GM23338 (cell line): ENCODE measurements at regions not wholly inside any gene's neighbourhood (a gene's known extent, or its start where the extent isn't known, plus 50 kb on each side); places are given as distances from the start of the nearest gene placed in this dataset.

Experiments used
- ATAC-seq: fragments of 200-7000 bp; cut with Tn5 transposase; 3 replicates; pipeline ENCODE4 v1.9.1; 2020
- DNase-seq: peaks from one replicate; pipeline ENCODE4 v3.0.0-alpha.2; 2015; ENCODE audit warnings: low spot score
- H2AFZ ChIP-seq: fragments of 200-600 bp; sonication (generic); 2 replicates; pipeline ENCODE4 v1.8.0; 2016; ENCODE audit warnings: antibody characterized with exemption, mild to moderate bottlenecking, moderate library complexity
- H3F3A ChIP-seq: fragments of 200-600 bp; sonication (generic); replicated peaks from 2 replicates; pipeline ENCODE4 v1.8.0; 2017; ENCODE audit warnings: antibody characterized with exemption, mixed run types, low read depth
- H3K27ac ChIP-seq: fragments of 200-600 bp; sonication (generic); 2 replicates; pipeline ENCODE4 v1.6.1; 2016; ENCODE audit warnings: low read depth
- H3K27me3 ChIP-seq: fragments of 200-600 bp; sonication (generic); 2 replicates; pipeline ENCODE4 v1.8.0; 2016; ENCODE audit warnings: mild to moderate bottlenecking, mixed run types, moderate library complexity; ENCODE audit not compliant: insufficient read depth
- H3K36me3 ChIP-seq: fragments of 200-600 bp; sonication (generic); 2 replicates; pipeline ENCODE4 v1.8.0; 2016; ENCODE audit warnings: mild to moderate bottlenecking; ENCODE audit not compliant: insufficient read depth
- H3K4me1 ChIP-seq: fragments of 200-600 bp; sonication (generic); 2 replicates; pipeline ENCODE4 v1.8.0; 2016; ENCODE audit warnings: mild to moderate bottlenecking, moderate library complexity; ENCODE audit not compliant: insufficient read depth
- H3K4me2 ChIP-seq: fragments of 200-600 bp; sonication (generic); 2 replicates; pipeline ENCODE4 v1.7.1; 2017; ENCODE audit warnings: mixed run types
- H3K4me3 ChIP-seq: fragments of 200-600 bp; sonication (generic); 2 replicates; pipeline ENCODE4 v1.6.1; 2016; ENCODE audit warnings: mixed run types
- H3K79me2 ChIP-seq: fragments of 200-600 bp; sonication (generic); replicated peaks from 2 replicates; pipeline ENCODE4 v1.8.0; 2017; ENCODE audit warnings: mild to moderate bottlenecking; ENCODE audit not compliant: insufficient read depth
- H3K9me2 ChIP-seq: fragments of 200-600 bp; sonication (generic); 2 replicates; pipeline ENCODE4 v1.8.0; 2017; ENCODE audit not compliant: insufficient read depth
- H4K20me1 ChIP-seq: fragments of 200-600 bp; sonication (generic); replicated peaks from 2 replicates; pipeline ENCODE4 v1.8.0; 2017; ENCODE audit warnings: mild to moderate bottlenecking; ENCODE audit not compliant: insufficient read depth
- H3K27ac Mint-ChIP-seq: 2 replicates; pipeline ENCODE4 v1.8.0; 2020; ENCODE audit warnings: inconsistent platforms, mild to moderate bottlenecking, moderate library complexity, mixed read lengths
- H3K27me3 Mint-ChIP-seq: 3 replicates; pipeline ENCODE4 v1.8.0; 2022; ENCODE audit warnings: low read depth, mild to moderate bottlenecking, moderate library complexity, mixed read lengths, inconsistent platforms; ENCODE audit not compliant: insufficient read depth, poor library complexity
- H3K36me3 Mint-ChIP-seq: 3 replicates; pipeline ENCODE4 v1.8.0; 2021; ENCODE audit warnings: low read depth, mild to moderate bottlenecking, inconsistent platforms, moderate library complexity, mixed read lengths
- H3K4me1 Mint-ChIP-seq: 3 replicates; pipeline ENCODE4 v1.8.0; 2020; ENCODE audit warnings: mild to moderate bottlenecking, inconsistent platforms, mixed read lengths
- H3K4me3 Mint-ChIP-seq: 3 replicates; pipeline ENCODE4 v1.8.0; 2021; ENCODE audit warnings: moderate library complexity, mild to moderate bottlenecking, inconsistent platforms, mixed read lengths
- H3K9me3 Mint-ChIP-seq: 3 replicates; pipeline ENCODE4 v1.8.0; 2020; ENCODE audit warnings: moderate library complexity, mild to moderate bottlenecking, inconsistent platforms, mixed read lengths
- CREB1 ChIP-seq: fragments of 250-450 bp; sonication (Bioruptor Pico); IDR thresholded peaks from 2 replicates; pipeline ENCODE4 v1.5.0; 2020; ENCODE audit warnings: low read depth, mild to moderate bottlenecking, moderate library complexity
- EZH2 ChIP-seq: fragments of 200-600 bp; sonication (generic); IDR thresholded peaks from one replicate; pipeline ENCODE4 v1.8.0; 2017; ENCODE audit warnings: antibody characterized with exemption, mild to moderate bottlenecking, low read depth; ENCODE audit not compliant: unreplicated experiment
- EZH2phosphoT487 ChIP-seq: fragments of 200-600 bp; sonication (generic); IDR thresholded peaks from one replicate; pipeline ENCODE4 v1.8.1; 2018; ENCODE audit warnings: antibody characterized with exemption; ENCODE audit not compliant: unreplicated experiment
- JUNB ChIP-seq: IDR thresholded peaks from one replicate; pipeline ENCODE4 v1.6.1; 2016; ENCODE audit warnings: antibody characterized with exemption; ENCODE audit not compliant: unreplicated experiment
- NANOG ChIP-seq: IDR thresholded peaks from 2 replicates; pipeline ENCODE4 v1.6.1; 2016; ENCODE audit warnings: antibody characterized with exemption, borderline replicate concordance
- STAT1 ChIP-seq: IDR thresholded peaks from one replicate; pipeline ENCODE4 v1.6.1; 2016; ENCODE audit warnings: antibody characterized with exemption; ENCODE audit not compliant: unreplicated experiment
- ZNF114 ChIP-seq: fragments of 250-450 bp; sonication (Bioruptor Pico); IDR thresholded peaks from 2 replicates; pipeline ENCODE4 v1.5.0; 2020; ENCODE audit warnings: mild to moderate bottlenecking, moderate library complexity
- ZNF331 ChIP-seq: fragments of 250-450 bp; sonication (Bioruptor Pico); IDR thresholded peaks from 2 replicates; pipeline ENCODE4 v1.5.0; 2020; ENCODE audit warnings: low read depth, mild to moderate bottlenecking, moderate library complexity
- TF ChIP-seq, protein P1 (sequence below), 2 experiments: fragments of 200-600 bp in 1 of 2; sonication (generic) in 1 of 2; conservative IDR thresholded peaks; 2 replicates each; pipeline versions ENCODE4 v1.5.1 to v1.6.1; 2016 to 2017; ENCODE audit warnings: antibody characterized with exemption in 2 of 2, low read depth in 2 of 2, mild to moderate bottlenecking in 2 of 2, moderate library complexity in 1 of 2
- TF ChIP-seq, protein P2 (sequence below): IDR thresholded peaks from one replicate; pipeline ENCODE4 v1.6.1; 2018; ENCODE audit warnings: antibody characterized with exemption; ENCODE audit not compliant: unreplicated experiment
- TF ChIP-seq, protein P3 (sequence below): fragments of 250-450 bp; sonication (Bioruptor Pico); IDR thresholded peaks from 2 replicates; pipeline ENCODE4 v1.5.0; 2020; ENCODE audit warnings: mild to moderate bottlenecking, moderate library complexity
- TF ChIP-seq, protein P4 (sequence below): IDR thresholded peaks from 2 replicates; pipeline ENCODE4 v1.6.1; 2016; ENCODE audit warnings: antibody characterized with exemption

DNA sequence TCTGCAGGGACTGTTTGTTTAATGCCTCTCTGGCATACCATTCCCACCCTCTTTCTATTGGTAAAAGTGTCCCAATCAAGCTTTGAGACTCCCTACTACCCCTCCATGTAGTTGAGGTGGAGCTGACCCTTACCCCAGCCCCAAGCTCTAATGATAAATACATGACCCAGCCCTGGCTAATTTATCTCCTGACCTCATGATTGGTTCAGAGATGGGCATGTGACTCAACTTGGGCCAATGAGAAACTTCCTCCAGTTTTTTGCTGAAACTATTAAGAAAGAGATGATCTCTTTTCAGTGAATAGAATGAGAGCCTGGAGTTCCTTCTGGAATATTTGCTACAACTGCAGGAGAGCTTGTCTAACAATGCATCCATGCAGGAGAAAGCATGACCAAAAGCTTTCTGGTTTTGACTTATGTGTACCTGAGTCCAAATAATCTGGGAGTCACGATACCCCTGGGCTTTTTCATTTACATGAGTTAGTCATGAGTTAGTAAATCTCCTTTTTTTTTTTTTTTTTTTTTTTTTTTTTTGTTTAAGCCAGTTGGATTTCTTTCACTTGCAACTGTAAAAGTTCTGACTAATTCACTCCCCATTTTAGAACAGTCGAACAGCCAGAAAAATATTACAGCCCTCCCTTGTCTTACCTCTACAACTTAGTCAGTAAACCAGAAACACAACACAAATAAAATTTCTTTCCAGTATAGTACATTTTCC is 66.5 kb upstream of the TLK1 start (continued):
- TF ChIP-seq, protein P1, sequence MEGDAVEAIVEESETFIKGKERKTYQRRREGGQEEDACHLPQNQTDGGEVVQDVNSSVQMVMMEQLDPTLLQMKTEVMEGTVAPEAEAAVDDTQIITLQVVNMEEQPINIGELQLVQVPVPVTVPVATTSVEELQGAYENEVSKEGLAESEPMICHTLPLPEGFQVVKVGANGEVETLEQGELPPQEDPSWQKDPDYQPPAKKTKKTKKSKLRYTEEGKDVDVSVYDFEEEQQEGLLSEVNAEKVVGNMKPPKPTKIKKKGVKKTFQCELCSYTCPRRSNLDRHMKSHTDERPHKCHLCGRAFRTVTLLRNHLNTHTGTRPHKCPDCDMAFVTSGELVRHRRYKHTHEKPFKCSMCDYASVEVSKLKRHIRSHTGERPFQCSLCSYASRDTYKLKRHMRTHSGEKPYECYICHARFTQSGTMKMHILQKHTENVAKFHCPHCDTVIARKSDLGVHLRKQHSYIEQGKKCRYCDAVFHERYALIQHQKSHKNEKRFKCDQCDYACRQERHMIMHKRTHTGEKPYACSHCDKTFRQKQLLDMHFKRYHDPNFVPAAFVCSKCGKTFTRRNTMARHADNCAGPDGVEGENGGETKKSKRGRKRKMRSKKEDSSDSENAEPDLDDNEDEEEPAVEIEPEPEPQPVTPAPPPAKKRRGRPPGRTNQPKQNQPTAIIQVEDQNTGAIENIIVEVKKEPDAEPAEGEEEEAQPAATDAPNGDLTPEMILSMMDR (conservative IDR thresholded peaks at IDR 0.05; ENCODE audit: low read depth in 2 of 2): no peak
- TF ChIP-seq ZNF114 (CRISPR knock-in tag): no peak
- no peak for TF ChIP-seq ZNF331 (CRISPR knock-in tag)
- TF ChIP-seq CREB1 (CRISPR knock-in tag): no peak
- no peak for TF ChIP-seq NANOG

GRCh38 chr2:171226461-171226860 is 65.8 kb upstream of the TLK1 start:
- Histone ChIP-seq H3K27me3 (no peaks in the 10 kb centered on the region), H4K20me1 (no peaks in the 10 kb centered on the region), H2AFZ (no peak overlapping the region), H3K79me2 (no peaks in the 10 kb centered on the region), H3K4me1 (no peaks in the 10 kb centered on the region), H3K4me3 (no peak overlapping the region), H3F3A (no peaks in the 10 kb centered on the region), H3K9me2 (no peaks in the 10 kb centered on the region), H3K4me2 (no peak overlapping the region), H3K36me3 (no peaks in the 10 kb centered on the region), H3K27ac (no peak overlapping the region)
- Mint-ChIP-seq H3K27ac (no peak overlapping the region), H3K4me1 (no peaks in the 10 kb centered on the region), H3K4me3 (no peak overlapping the region), H3K27me3 (no peaks in the 10 kb centered on the region), H3K36me3 (peaks cover 3% of the 10 kb centered on the region; the same call in 1 of the 3 replicates), H3K9me3 (0 out of 3 replicates have a peak, but pooled peaks cover 3% of the 10 kb centered on the region)
- DNase-seq: no peak
- no peak for ATAC-seq
- no peak for TF ChIP-seq STAT1
- no peak for TF ChIP-seq CREB1 (CRISPR knock-in tag)
- TF ChIP-seq, protein P2, sequence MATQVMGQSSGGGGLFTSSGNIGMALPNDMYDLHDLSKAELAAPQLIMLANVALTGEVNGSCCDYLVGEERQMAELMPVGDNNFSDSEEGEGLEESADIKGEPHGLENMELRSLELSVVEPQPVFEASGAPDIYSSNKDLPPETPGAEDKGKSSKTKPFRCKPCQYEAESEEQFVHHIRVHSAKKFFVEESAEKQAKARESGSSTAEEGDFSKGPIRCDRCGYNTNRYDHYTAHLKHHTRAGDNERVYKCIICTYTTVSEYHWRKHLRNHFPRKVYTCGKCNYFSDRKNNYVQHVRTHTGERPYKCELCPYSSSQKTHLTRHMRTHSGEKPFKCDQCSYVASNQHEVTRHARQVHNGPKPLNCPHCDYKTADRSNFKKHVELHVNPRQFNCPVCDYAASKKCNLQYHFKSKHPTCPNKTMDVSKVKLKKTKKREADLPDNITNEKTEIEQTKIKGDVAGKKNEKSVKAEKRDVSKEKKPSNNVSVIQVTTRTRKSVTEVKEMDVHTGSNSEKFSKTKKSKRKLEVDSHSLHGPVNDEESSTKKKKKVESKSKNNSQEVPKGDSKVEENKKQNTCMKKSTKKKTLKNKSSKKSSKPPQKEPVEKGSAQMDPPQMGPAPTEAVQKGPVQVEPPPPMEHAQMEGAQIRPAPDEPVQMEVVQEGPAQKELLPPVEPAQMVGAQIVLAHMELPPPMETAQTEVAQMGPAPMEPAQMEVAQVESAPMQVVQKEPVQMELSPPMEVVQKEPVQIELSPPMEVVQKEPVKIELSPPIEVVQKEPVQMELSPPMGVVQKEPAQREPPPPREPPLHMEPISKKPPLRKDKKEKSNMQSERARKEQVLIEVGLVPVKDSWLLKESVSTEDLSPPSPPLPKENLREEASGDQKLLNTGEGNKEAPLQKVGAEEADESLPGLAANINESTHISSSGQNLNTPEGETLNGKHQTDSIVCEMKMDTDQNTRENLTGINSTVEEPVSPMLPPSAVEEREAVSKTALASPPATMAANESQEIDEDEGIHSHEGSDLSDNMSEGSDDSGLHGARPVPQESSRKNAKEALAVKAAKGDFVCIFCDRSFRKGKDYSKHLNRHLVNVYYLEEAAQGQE: no peak
- TF ChIP-seq, protein P3, sequence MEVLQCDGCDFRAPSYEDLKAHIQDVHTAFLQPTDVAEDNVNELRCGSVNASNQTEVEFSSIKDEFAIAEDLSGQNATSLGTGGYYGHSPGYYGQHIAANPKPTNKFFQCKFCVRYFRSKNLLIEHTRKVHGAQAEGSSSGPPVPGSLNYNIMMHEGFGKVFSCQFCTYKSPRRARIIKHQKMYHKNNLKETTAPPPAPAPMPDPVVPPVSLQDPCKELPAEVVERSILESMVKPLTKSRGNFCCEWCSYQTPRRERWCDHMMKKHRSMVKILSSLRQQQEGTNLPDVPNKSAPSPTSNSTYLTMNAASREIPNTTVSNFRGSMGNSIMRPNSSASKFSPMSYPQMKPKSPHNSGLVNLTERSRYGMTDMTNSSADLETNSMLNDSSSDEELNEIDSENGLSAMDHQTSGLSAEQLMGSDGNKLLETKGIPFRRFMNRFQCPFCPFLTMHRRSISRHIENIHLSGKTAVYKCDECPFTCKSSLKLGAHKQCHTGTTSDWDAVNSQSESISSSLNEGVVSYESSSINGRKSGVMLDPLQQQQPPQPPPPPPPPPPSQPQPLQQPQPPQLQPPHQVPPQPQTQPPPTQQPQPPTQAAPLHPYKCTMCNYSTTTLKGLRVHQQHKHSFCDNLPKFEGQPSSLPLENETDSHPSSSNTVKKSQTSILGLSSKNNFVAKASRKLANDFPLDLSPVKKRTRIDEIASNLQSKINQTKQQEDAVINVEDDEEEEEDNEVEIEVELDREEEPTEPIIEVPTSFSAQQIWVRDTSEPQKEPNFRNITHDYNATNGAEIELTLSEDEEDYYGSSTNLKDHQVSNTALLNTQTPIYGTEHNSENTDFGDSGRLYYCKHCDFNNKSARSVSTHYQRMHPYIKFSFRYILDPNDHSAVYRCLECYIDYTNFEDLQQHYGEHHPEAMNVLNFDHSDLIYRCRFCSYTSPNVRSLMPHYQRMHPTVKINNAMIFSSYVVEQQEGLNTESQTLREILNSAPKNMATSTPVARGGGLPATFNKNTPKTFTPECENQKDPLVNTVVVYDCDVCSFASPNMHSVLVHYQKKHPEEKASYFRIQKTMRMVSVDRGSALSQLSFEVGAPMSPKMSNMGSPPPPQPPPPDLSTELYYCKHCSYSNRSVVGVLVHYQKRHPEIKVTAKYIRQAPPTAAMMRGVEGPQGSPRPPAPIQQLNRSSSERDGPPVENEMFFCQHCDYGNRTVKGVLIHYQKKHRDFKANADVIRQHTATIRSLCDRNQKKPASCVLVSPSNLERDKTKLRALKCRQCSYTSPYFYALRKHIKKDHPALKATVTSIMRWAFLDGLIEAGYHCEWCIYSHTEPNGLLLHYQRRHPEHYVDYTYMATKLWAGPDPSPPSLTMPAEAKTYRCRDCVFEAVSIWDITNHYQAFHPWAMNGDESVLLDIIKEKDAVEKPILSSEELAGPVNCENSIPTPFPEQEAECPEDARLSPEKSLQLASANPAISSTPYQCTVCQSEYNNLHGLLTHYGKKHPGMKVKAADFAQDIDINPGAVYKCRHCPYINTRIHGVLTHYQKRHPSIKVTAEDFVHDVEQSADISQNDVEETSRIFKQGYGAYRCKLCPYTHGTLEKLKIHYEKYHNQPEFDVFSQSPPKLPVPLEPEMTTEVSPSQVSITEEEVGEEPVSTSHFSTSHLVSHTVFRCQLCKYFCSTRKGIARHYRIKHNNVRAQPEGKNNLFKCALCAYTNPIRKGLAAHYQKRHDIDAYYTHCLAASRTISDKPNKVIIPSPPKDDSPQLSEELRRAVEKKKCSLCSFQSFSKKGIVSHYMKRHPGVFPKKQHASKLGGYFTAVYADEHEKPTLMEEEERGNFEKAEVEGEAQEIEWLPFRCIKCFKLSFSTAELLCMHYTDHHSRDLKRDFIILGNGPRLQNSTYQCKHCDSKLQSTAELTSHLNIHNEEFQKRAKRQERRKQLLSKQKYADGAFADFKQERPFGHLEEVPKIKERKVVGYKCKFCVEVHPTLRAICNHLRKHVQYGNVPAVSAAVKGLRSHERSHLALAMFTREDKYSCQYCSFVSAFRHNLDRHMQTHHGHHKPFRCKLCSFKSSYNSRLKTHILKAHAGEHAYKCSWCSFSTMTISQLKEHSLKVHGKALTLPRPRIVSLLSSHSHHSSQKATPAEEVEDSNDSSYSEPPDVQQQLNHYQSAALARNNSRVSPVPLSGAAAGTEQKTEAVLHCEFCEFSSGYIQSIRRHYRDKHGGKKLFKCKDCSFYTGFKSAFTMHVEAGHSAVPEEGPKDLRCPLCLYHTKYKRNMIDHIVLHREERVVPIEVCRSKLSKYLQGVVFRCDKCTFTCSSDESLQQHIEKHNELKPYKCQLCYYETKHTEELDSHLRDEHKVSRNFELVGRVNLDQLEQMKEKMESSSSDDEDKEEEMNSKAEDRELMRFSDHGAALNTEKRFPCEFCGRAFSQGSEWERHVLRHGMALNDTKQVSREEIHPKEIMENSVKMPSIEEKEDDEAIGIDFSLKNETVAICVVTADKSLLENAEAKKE: no peak
- TF ChIP-seq NANOG: no peak
- TF ChIP-seq, protein P4, sequence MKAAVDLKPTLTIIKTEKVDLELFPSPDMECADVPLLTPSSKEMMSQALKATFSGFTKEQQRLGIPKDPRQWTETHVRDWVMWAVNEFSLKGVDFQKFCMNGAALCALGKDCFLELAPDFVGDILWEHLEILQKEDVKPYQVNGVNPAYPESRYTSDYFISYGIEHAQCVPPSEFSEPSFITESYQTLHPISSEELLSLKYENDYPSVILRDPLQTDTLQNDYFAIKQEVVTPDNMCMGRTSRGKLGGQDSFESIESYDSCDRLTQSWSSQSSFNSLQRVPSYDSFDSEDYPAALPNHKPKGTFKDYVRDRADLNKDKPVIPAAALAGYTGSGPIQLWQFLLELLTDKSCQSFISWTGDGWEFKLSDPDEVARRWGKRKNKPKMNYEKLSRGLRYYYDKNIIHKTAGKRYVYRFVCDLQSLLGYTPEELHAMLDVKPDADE: no peak
- TF ChIP-seq EZH2: no peak
- TF ChIP-seq JUNB: no peak
- TF ChIP-seq EZH2phosphoT487: no peak
